ENCODE measurements at regions not wholly inside any gene's neighbourhood (a gene's known extent, or its start where the extent isn't known, plus 50 kb on each side); places are given as distances from the start of the nearest gene placed in this dataset.

DNA sequence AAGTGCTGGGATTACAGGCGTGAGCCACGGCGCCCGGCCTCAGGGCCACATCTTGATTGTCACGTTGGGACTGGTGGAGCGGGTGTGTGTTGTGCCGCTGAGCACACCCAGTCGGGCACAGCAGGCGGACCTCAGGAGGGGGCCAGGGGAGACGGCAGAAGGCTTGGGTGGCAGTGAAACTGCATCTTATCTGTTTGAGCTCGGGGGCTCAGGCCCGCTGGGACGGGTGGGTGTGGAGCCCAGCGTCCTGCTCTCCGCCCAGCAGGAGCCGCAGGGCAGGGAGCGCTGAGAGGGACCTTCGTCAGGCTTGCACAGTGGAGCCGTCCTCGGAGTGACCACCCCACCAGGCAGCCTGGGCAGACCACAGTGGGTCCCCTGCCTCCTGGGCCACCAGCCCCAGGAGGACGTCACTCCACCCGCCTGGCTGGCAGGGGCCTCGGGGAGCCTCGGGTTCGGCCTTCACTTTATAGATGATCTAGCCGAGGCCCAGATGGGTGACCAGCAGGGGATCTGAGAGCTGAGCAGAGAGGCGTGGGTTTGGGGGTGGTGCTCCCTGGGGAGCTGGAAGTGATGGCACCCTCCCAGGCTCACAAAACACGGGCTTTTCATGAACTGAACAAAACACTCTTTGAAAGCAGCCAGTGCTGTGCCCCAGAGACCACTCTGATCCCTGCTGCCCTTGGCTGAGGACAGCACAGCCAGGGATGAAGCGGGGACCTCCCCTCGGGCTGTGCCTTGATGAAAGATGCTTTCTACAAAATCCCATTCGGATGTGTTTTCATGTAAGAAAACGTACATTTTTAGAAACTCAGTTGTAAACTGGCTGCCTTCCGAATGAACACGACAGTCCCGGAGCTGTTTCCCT lies 181.1 kb downstream of the SEC14L1 start:
- no peak for DNase-seq

DNA sequence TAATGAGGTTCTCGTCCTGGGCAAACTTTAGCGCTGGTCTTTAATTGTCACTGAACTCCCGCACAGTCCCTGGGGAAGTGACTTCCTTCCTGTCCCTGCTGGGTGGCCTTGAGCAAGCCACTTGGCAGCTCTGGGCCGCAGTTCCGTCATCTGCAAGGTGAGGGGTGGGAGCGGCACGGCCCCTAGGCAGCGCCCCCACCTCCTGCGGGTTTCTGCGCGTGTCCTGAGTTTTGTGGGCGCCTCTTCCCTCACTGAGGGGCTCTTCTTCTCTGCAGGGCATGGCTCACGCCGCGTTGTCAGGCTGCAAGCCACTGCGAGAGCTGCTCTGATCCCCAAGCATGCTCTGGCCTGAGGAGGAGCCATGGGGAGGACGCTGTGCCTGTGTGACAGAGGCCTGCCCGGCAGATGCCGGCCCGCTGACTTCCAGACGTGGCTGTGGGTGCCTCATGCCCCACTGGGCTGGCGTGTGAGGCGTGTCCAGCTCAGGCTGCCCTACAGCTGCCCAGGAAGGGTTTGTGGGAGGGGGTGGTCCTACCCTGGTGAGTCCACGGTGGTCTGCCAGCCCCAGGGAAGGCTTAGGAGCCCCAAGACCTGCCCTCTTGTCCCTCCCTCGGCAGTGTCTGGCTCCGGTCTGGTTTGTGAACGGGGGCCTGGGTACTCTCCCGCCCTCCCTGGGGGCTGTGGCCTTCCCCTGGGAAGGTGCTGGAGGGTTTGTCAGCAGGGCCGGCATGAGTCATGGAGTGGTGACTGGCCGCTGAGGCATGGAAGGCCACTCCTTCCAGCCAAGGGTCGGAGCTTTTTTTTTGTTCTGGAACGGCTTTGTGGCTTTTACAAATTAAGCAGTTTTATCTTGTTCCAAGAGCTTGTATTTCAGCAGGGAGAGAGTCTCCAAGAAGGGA lies 182.0 kb downstream of the SEC14L1 start:
- peak; percentile 89 for DNase-seq

DNA sequence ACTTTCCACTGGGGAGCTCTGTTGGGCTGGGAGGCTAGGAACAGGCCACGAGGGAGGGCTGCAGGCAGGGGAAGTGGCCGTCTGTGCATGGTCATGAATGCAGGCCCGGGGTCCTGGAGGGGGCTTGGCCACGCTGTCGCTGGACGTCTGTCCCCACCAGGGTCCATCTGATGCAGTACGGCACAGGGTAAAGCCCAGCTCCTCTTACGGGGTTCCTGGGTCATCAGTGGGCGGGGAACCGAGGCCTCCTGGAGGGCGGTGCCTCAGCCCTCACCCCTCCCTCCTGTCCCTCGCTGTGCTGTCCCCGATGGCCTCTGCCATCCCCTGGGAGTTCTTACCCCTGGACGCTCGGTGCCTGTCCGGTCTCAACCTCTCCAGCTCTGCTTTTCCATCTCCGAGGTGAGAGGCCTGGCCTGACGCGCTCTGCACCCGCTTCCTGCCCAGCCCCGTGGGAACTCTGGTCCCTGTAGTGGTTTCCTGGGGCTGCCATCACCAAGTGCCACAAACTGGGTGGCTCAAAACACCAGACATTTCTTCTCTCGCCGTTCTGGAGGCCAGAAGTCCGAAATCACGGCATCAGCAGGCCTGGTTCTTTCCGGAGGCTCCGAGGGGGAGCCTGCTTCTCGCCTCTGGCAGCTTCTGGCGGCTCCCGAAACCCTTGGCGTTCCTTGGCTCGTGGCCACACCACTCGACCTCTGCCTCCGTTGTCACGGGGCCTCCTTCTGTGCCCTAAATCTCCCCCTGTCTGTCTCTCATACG lies 182.8 kb downstream of the SEC14L1 start:
- DNase-seq = no peak

DNA sequence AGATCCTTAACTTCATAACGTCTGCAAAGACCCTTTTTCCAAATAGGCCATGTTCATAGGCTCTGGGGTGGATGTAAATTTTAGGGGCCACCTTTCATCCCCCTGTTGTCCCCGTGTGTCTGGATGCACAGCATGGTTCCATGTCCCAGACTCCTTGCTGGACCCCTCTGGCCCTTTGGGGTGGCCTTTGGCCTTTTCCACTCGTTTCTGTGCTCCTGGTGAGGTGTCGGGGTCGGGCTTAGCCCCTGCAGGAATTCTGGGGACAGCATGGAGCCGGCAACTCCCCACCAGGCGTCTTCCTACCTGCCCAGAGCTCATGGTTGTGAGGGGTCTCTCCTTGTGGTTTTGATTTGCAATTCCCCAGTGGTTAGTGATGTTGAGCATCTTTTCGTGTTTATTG lies 183.5 kb downstream of the SEC14L1 start:
- DNase-seq = no peak

DNA sequence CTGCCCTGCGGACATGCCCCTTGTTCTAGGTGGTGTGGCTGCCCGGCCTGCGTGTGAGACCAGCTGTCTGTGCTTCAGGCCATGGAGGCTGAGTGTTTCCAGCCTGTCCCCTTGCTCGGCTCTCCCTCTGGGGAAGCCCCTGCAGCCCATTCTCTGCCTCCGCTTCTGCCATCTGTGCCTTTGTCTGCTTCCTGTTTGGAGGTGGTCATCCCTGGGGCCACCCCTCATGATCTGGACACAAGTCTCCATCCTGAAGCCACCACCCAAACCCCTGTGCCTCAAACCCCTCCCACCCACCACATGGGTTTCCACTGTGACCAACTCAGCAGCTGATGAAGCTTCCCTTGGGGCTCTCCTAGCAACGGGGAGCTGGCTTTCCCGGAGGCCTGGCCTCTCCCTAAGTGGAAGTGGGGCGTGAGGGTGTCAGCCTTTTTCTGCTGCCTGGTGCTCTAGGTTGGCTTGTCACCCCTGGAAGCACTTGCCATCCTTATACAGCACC lies 184.9 kb downstream of the SEC14L1 start:
- DNase-seq = no peak

DNA sequence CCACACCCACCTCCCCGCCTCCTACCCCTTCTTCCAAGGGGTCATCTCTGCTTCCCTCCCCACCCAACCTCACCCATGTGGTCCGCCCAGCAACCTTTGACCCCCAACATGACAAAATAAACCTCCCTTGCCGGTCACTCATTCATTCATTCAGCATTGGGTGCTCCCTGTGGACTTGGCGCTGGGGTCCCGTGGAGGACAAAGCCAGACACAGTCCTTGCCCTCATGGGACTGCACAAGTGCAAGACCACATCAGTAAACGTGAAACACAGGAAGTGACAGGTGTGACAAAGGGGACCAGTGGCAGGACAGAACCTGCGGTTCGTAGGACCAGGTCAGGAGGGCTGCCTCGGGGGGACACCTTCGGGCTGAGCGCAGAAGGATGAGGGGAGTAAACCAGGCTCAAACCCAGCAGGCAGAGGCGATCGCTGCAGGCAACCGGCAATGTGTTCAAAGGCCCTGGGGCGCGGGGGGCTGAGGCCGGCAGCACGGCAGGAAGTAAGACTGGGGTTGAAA lies 185.4 kb downstream of the SEC14L1 start:
- DNase-seq = no peak

DNA sequence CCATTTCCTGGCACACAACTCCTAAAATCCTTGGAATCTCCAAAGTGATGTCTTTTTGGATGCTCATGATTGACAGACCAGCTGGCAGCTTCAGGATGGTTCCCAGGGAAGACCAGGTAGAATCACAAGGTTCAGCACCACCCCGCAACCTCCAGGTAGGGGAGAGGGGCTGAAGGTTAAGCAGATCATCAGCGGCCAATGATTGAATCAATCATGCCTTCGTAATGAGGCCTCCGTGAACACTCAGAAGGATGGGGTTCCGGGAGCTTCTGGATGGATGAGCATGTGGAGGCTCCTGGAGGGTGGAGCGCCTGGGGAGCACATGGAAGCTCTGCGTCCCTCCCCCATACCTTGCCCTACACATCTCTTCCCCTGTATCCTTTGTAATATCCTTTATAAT lies 185.9 kb downstream of the SEC14L1 start:
- DNase-seq = no peak

DNA sequence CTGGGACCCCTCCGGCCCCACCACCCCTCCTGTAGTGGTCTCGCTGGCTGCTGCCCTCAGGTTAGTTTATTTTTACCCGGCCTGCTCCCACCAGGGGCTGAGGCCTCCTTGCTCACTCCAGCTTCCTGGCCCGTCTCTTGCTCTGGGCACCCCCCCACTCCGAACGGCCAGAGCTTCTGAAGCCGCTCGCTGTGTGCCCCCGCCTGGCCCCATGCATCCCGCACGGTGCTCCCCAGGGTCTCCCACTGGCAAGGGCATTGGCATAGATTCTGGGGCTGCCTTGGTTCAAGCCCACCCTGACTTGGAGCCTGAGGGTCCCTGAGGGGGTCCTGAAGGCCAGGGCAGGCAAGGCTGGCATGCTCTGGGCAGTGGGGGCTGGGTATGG lies 186.4 kb downstream of the SEC14L1 start:
- no peak for DNase-seq

DNA sequence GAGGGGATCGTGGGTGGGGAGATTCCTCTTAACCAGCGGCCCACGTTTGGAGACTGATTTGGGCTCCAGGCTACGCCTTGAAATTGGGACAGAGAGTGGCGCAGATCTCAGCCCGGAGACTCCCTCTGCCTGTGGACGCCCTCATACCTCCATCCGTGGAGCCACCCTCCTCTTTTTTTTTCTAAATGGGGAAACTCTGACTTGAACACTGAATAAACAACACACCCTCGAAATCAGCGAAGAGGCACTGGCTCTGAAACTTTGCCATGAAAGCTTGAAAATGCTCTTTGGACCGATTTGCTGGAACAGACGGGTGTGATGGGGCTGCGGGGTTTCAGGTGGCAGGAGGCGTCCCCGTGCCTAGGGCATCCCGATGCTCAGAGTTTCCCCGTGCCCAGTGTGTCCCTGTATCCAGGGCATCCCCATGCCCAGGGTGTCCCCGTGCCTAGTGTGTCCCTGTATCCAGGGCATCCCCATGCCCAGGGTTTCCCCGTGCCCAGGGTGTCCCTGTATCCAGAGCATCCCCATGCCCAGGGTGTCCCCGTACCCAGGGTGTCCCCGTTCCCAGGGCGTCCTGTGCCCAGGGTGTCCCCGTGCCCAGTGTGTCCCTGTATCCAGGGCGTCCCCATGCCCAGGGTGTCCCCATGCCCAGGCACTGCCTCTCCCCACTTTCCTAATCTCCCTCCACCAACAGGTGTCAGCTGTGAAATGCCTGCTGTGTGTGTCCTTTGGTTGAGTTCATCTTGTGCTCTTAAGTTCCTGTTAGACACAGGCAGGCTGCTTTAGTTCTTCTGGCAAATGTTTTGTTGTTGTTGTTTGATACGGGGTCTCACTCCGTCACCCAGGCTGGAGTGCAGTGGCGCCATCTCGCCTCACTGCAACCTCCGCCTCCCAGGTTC lies 187.0 kb downstream of the SEC14L1 start:
- DNase-seq = no peak

DNA sequence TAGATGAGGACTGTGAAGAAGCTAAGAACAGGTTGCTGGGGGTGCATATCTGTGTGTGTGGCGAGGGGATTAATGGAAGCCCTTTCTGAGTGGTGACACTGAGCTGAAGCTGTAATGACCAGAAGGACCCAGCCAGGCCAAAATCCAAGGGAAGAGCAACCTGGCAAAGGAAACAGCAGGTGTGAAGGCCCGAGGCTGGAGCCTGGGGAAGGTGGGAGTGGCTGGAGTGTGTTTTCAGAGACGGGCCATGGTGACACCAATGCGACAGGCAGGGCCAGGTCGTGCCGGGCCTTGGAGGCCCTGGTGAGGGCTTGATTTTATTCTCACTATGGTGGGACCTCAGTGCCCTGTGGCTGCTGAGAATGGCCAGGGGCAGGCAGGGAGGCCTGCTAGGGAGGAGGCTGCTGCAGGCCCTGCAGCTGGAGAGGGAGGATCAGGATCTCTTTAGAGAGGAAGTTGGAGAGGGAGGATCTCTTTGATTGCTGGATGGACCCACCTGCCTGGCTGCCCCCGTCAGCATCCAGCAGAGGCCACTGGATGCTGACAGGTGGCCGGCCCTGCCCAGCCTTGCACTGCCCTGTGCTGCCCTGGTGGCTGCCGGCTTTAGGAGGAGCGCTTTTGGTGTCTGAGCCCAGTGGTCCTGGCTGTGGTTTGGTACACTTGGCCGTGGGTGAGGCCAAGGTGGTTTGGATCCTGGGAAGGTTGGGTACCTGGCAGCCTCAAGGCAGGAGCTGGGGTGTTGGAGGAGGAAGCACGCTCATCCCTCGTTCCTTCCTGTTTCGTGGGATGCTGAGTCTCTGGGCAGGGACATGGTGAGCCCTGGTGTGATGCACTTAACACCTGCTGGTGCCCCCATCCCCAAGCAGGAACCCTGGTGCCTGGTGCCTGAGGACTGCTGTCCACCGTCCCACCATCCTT lies 188.3 kb downstream of the SEC14L1 start:
- no peak for DNase-seq

DNA sequence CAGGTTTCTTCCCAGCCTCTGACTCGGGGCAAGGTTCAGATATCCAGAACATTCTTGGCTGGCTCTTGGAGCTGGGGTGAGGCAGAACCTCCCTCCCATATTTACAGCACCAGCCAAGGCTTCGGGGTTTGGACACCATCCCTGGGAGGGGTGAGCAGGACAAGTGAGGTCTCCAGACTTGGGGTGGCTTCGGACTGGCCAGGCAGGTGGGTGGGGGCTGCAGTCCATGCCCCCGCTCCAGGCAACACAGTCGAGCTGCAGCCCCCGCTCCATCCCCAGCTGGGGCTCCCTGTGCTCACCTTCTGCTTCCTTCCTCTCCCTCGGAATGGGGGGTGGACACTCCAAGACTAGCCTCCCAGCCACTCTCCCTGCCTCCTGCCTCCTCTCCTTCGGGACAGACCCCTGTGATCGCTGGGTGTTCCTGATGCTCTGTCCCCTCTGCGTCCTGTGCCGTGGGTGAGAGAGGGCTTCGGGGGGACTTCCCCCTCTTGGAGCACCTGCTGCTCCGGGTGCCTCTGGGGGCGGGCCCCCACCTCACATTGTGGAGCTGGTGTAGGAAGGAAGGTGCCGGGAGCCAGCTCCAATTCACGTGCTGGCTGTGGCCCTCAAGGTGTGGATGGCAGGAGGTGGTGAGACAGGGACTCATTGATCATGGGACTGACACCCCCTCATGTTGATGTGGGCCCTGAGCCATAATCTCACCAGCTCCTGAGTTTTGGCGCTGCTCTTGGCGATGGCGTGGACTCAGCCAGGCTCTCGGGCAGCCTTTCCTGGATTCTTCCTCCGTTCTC lies 189.2 kb downstream of the SEC14L1 start:
- no peak for DNase-seq

DNA sequence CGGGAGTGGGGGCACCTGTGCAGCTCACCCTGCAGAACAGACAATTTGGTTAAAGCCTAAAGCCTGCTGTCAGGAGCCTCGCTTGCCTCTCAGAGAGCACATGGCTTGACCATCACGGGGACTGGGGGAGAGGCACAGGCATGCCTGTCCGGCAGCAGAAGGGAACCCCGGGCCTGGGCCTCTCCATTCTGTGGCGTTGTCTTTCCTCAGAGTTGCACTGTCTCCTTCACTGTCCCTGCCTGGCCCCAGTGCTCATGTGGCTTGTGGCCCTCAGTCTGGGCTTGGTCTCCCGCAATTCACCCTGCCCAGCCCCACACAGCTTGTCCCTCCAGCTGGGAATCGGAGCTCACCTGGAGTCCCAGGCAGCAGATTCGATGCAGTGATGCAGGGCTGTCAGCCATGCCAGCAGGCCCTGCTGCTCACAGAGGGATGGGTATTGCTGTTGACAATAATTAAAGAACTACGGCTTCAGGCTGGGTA lies 189.9 kb downstream of the SEC14L1 start:
- no peak for DNase-seq

DNA sequence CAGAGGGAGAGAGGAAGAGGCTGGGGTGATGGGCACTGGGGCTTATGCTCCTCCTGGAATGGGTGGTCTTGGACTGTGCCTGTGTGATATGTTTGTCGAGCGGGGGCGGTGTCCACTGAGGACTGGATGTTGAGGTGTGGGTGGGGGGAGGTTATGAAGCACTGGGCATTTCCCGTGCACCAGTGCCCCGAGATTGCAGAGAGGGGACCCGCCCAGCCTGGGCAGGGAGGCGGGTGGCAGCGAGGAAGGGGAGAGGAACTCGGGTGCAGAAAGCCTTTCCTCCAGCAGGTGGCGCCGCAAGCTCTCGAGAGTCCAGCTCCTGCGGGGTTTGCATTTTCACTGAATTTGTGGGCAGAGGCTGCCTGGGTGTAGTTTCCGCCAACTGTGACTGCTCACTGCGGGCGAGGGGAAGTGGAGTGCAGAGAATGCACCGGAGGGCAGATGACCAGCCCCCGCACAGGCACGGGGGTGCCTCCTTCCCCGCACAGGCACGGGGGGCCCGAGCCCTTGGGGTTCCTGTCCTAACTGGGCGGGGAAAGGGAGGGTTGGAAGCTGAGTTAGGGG lies 190.6 kb downstream of the SEC14L1 start:
- peak; percentile 91 for DNase-seq

DNA sequence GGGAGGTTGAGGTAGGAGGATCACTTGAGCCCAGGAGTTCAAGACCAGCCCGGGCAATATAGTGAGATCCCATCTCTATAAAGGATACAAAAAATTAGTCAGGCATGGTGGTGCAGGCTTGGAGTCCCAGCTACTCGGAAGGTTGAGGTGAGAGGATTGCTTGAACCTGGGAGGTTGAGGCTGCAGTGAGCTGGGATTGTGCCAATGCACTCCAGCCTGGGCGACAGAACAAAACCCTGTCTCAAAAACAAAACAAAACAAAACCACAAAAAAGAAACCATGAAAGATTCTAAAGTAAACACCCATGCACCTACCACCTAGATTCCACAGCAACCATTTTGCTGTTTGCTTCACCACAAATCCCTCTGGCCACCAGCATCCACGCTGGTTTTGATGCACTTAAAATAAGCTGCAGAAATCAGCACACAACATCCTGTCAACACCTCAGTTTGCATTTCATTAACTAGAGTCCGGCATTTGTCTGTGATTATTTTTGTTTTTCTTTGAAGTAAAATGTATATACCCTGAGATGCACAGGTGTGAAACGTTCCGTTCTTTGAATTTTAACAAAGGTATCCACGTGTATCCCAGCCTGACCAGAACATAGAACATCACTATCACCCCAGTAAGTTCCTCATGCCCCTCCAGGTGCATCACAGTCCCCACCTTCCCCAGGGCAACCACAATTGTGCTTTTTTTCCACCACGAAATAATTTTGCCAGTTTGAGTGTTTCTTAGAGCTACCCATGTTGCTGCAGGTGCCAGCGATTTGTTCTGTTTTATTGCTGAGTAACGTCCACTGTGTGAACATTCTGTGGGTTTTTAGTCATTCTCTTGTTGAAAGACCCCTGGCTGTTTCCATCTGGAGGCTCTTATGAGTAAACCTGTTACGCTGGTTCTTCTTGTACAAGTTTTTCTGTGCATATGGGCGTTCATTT lies 191.5 kb downstream of the SEC14L1 start:
- DNase-seq = no peak

DNA sequence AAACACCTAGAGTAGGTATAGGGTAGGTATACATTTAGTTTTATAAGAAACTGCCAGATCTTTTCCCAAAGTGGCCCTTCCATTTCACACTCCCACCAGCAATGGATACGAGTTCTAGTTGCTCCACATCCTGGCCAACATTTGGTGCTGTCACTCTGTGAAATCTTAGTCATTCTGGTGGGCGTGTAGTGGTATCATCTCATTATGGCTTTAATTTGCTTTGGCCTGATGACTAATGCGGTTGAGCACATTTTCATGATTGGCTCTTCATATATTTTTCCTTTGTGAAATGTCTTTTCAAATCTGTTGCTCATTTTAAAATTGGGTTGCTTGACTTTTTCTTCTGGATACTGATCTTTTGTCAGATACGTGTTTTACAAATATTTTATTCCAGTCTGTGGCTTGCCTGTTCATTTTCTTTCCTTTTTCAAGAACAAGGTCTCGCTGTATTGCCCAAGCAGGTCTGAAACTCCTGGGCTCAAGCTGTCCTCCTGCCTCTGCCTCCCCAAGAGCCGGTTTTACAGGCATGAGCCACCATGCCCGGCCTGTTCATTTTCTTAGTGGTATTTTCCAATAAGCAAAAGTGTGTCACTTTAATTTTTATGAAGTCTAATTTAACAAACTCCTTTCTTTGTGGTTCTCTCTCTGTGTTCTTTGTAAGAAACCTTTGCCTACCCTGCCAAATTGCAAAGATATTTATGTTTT lies 192.4 kb downstream of the SEC14L1 start:
- peak; percentile 32 for DNase-seq

DNA sequence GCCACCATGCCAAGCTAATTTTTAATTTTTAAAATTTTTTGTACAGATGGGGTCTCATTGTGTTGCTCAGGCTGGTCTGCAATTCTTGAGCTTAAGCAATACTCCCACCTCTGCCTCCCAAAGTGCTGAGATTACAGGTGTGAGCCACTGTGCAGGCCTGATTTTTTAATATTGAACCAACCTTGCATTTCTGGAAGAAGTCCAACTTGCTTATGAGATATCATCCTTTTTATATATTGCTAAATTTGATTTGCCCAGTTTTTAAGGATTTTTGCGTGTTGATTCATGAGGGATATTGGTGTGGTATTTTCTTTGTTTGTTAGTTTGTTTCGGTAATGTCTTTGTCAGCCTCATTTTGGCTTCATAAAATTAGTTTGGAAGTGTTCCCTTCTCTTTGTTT lies 196.4 kb downstream of the SEC14L1 start:
- no peak for DNase-seq

DNA sequence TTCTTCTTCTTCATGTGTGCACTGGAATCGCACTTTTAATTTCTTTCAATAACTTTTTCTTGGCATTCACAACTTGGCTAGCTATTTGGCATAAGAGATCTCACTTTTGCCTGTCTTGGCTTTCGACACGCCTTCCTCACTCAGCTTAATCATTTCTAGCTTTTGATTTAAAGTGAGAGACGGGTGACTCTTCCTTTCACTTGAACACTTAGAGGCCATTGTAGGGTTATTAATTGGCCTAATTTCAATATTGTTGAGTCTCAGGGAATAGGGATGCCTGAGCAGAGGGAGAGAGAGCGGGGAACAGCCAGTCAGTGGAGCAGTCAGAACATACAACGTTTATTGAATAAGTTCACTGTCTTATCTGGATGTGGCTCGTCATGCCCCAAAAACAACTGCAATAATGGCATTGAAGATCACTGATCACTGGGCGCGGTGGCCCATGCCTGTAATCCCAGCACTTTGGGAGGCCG lies 200.3 kb downstream of the SEC14L1 start:
- DNase-seq = no peak
